RWPE2 (cell line): ENCODE measurements at regions not wholly inside any gene's neighbourhood (a gene's known extent, or its start where the extent isn't known, plus 50 kb on each side); places are given as distances from the start of the nearest gene placed in this dataset.

Experiments
- ATAC-seq: fragments of 200-7000 bp; cut with Tn5 transposase; 3 replicates; pipeline ENCODE4 v1.9.1; 2021; ENCODE audit warnings: low read depth
- DNase-seq: peaks from one replicate; pipeline ENCODE4 v3.0.0-alpha.2; 2020; ENCODE audit warnings: low spot score
- H3K27ac ChIP-seq: fragments of 450-650 bp; 2 replicates; pipeline ENCODE4 v1.5.1; 2017; ENCODE audit warnings: mild to moderate bottlenecking; ENCODE audit not compliant: poor library complexity, severe bottlenecking
- H3K27me3 ChIP-seq: fragments of 250-450 bp; sonication (Bioruptor Pico); 2 replicates; pipeline ENCODE4 v1.5.1; 2021; ENCODE audit warnings: mild to moderate bottlenecking, moderate library complexity; ENCODE audit not compliant: insufficient read depth, poor library complexity, severe bottlenecking
- H3K36me3 ChIP-seq: fragments of 250-450 bp; sonication (Bioruptor Pico); 2 replicates; pipeline ENCODE4 v1.5.1; 2020; ENCODE audit warnings: low read depth, mild to moderate bottlenecking, moderate library complexity
- H3K4me1 ChIP-seq: fragments of 250-450 bp; sonication (Bioruptor Pico); 2 replicates; pipeline ENCODE4 v1.5.1; 2021; ENCODE audit warnings: mild to moderate bottlenecking, moderate library complexity; ENCODE audit not compliant: insufficient read depth, poor library complexity, severe bottlenecking
- H3K4me3 ChIP-seq: fragments of 250-450 bp; sonication (Bioruptor Pico); 2 replicates; pipeline ENCODE4 v1.5.1; 2021; ENCODE audit warnings: mild to moderate bottlenecking, moderate library complexity; ENCODE audit not compliant: severe bottlenecking
- H3K9me3 ChIP-seq: fragments of 250-450 bp; sonication (Bioruptor Pico); 2 replicates; pipeline ENCODE4 v1.5.1; 2021; ENCODE audit warnings: mild to moderate bottlenecking, moderate library complexity; ENCODE audit not compliant: severe bottlenecking
- CTCF ChIP-seq: fragments of 450-650 bp; IDR thresholded peaks from one replicate; pipeline ENCODE4 v1.5.1; 2017; ENCODE audit warnings: mild to moderate bottlenecking, moderate library complexity; ENCODE audit not compliant: poor library complexity, severe bottlenecking

GRCh38 chr12:68070957-68071356 lies 81.7 kb downstream of the IFNG-AS1 start:
- no peak overlapping the region for H3K27ac ChIP-seq
- no peak overlapping the region for H3K4me3 ChIP-seq
- H3K4me1 ChIP-seq = no peaks in the 10 kb centered on the region
- DNase-seq (no peak), ATAC-seq (no peak)
- no peaks in the 10 kb centered on the region for H3K27me3 ChIP-seq
- no peaks in the 10 kb centered on the region for H3K9me3 ChIP-seq
- no peaks in the 10 kb centered on the region for H3K36me3 ChIP-seq
- TF ChIP-seq CTCF = no peak
